Stimulated activated CD4-positive, alpha-beta T cell treated with anti-CD3 and anti-CD28 coated beads, Interleukin-1b, Interleukin-23, amount 100 ng/mL, for 24 hours (primary cell): ENCODE measurements at regions not wholly inside any gene's neighbourhood (a gene's known extent, or its start where the extent isn't known, plus 50 kb on each side); places are given as distances from the start of the nearest gene placed in this dataset.

Experiments used
- DNase-seq, 4 experiments: peaks; one replicate each; pipeline ENCODE4 v3.0.0-alpha.2; 2020; ENCODE audit warnings: low read depth in 4 of 4, low spot score in 1 of 4

GRCh38 chr12:128165387-128165786 lies 101.6 kb upstream of the TMEM132C start:
- DNase-seq: no peak

GRCh38 chr12:128168273-128168672 lies 98.7 kb upstream of the TMEM132C start:
- DNase-seq: no peak

GRCh38 chr12:128170181-128170580 lies 96.8 kb upstream of the TMEM132C start:
- no peak for DNase-seq

GRCh38 chr12:128178565-128178964 lies 88.4 kb upstream of the TMEM132C start:
- no peak for DNase-seq

GRCh38 chr12:128178966-128179365 lies 88.0 kb upstream of the TMEM132C start:
- DNase-seq: no peak

GRCh38 chr12:128180166-128180565 lies 86.8 kb upstream of the TMEM132C start:
- DNase-seq: no peak

GRCh38 chr12:128190052-128190451 lies 76.9 kb upstream of the TMEM132C start:
- no peak for DNase-seq

- no peak for DNase-seq
Observed at GRCh38 chr12:128190614-128191013, 76.4 kb upstream of the TMEM132C start.

GRCh38 chr12:128191380-128191779 lies 75.6 kb upstream of the TMEM132C start:
- no peak for DNase-seq

- no peak for DNase-seq
Observed at GRCh38 chr12:128204711-128205110, 62.3 kb upstream of the TMEM132C start.

GRCh38 chr12:128205145-128205544 lies 61.8 kb upstream of the TMEM132C start:
- no peak for DNase-seq

- DNase-seq: no peak
Observed at GRCh38 chr12:128205758-128206157, 61.2 kb upstream of the TMEM132C start.
